Esophagus (tissue), 2 donors: ENCODE measurements at regions not wholly inside any gene's neighbourhood (a gene's known extent, or its start where the extent isn't known, plus 50 kb on each side); places are given as distances from the start of the nearest gene placed in this dataset.
A peak's percentile ranks its signal among the peaks of the same experiment; 100 is the strongest.

Experiments used
- H3K27ac ChIP-seq, 2 donors: one replicate each; pipeline ENCODE4 v1.5.1; 2013; ENCODE audit warnings: low read depth in 2 of 2, mild to moderate bottlenecking in 2 of 2, inconsistent platforms in 1 of 2, low read length in 1 of 2, moderate library complexity in 1 of 2
- H3K27me3 ChIP-seq, 2 donors: one replicate each; pipeline ENCODE4 v1.6.1; 2013; ENCODE audit warnings: low read length in 2 of 2, control low read depth in 1 of 2, mild to moderate bottlenecking in 1 of 2; ENCODE audit not compliant: insufficient read depth in 2 of 2, control insufficient read depth in 1 of 2
- H3K36me3 ChIP-seq, 2 donors: one replicate each; pipeline ENCODE4 v1.6.1; 2013; ENCODE audit warnings: low read length in 1 of 2; ENCODE audit not compliant: control insufficient read depth in 2 of 2, insufficient read depth in 2 of 2
- H3K4me1 ChIP-seq, 2 donors: one replicate each; pipeline ENCODE4 v1.6.1; 2013; ENCODE audit warnings: low read length in 1 of 2; ENCODE audit not compliant: control insufficient read depth in 2 of 2, insufficient read depth in 2 of 2
- H3K4me3 ChIP-seq, 2 donors: one replicate each; pipeline ENCODE4 v1.5.1; 2013; ENCODE audit warnings: low read length in 2 of 2, mild to moderate bottlenecking in 2 of 2, low read depth in 1 of 2, moderate library complexity in 1 of 2
- H3K9me3 ChIP-seq, 2 donors: one replicate each; pipeline ENCODE4 v1.6.1; 2013; ENCODE audit warnings: mild to moderate bottlenecking in 2 of 2, low read depth in 1 of 2, low read length in 1 of 2, moderate library complexity in 1 of 2; ENCODE audit not compliant: control insufficient read depth in 2 of 2, insufficient read depth in 1 of 2
- WGBS, 2 donors: extraction: QIAGEN DNeasy Blood & Tissue Kit; methylation state at CpG; one replicate each; pipeline ENCODE4 v1.1.7; 2013; 5-methylcytosine and 5-hydroxymethylcytosine counted together
- donor health status: healthy with polysubstance abuse.
- donor health status: Bipolar disorder and iron deficiency.

- Histone ChIP-seq H3K27me3 (no peaks in the 10 kb centered on the region), H3K4me1 (no peaks in the 10 kb centered on the region), H3K27ac (peak overlapping the region; percentile 29 to 66), H3K4me3 (no peak overlapping the region), H3K9me3 (no peaks in the 10 kb centered on the region), H3K36me3 (no peaks in the 10 kb centered on the region)
- WGBS, 2 donors, result 63 to 66% methylated on average over 9 of the region's 9 CpGs
These were observed 1042.8 kb upstream of the NR2F2 start for GRCh38 chr15:95287720-95288103.

- no peaks in the 10 kb centered on the region for H3K36me3 ChIP-seq
- WGBS, 2 donors, result 75 to 78% methylated on average over 1 of the region's 1 CpG
- H3K27me3 ChIP-seq, result no peaks in the 10 kb centered on the region
- H3K4me1 ChIP-seq, result no peaks in the 10 kb centered on the region
- no peaks in the 10 kb centered on the region for H3K9me3 ChIP-seq
- no peak overlapping the region for H3K27ac ChIP-seq
- H3K4me3 ChIP-seq, result no peak overlapping the region
These were observed 1041.9 kb upstream of the NR2F2 start for GRCh38 chr15:95288626-95289025.

- H3K36me3 ChIP-seq, result no peaks in the 10 kb centered on the region
- H3K27ac ChIP-seq, result no peak overlapping the region
- no peak overlapping the region for H3K4me3 ChIP-seq
- no peaks in the 10 kb centered on the region for H3K9me3 ChIP-seq
- WGBS, 2 donors, result 73 to 80% methylated on average over 12 of the region's 12 CpGs
- H3K4me1 ChIP-seq, result no peaks in the 10 kb centered on the region
- no peaks in the 10 kb centered on the region for H3K27me3 ChIP-seq
These were observed 1040.1 kb upstream of the NR2F2 start for GRCh38 chr15:95290176-95290974.

DNA sequence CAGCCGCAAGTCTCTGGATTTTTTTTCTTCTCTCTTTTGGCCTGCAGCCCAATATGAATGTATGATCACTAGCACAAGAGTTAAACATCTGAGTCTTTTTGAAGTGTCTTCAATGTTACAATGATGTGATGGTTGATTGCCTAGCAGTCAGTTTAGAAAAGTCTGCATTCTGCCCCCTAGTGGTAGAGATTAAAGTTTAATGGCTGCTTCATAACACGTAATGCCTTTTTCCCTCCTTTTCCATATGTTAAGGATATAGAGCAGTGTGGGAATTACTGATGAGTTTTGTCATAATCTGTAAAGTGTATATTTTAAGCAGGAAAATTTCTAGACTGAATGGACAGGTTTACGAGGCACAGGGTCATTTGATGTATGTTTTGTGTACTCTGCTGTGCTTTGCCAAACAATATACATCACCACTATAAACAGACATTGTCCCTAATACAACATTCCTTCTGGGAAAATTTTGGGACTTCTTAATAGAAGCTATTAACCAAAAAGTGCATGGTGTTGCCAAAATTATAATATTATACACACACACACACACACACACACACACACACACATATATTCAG, 1038.5 kb upstream of the NR2F2 start:
- no peaks in the 10 kb centered on the region for H3K4me1 ChIP-seq
- H3K4me3 ChIP-seq, result no peak overlapping the region
- no peaks in the 10 kb centered on the region for H3K9me3 ChIP-seq
- no peaks in the 10 kb centered on the region for H3K36me3 ChIP-seq
- 51 to 57% methylated on average over 3 of the region's 3 CpGs for WGBS, 2 donors
- H3K27ac ChIP-seq, result no peak overlapping the region
- H3K27me3 ChIP-seq, result no peaks in the 10 kb centered on the region

DNA sequence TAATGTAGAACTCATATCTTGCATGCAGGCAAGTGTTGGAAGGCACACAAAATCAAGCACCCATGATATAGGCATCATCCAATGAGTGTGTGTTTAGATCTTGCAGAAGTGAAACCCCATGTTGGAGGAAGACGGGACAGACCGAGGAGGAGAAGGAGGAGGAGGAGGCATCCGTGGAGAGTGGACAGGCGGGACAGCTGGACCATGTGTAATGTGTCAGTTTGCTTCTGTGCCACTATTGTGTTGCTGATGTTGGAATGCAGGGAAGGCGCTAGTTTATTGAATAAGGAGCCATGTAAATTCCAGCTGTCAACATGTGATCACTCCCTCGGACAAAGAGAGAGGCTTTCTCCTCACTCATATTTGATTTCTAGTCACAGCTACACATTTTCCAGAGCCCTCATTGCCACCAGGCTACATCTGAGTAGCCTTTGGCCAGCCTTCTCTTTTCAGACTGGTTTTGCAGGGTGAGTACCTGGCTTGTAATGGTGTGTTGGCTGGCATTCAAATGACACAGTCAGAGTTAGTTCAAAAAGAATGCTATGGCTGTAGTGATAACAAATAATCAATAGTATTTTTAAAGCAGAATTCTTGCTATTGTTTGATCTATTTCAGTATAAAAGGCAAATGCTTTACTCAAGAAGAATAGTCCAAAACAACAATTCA, 1037.6 kb upstream of the NR2F2 start:
- Histone ChIP-seq H3K4me3 (no peak overlapping the region), H3K27me3 (no peaks in the 10 kb centered on the region), H3K9me3 (no peaks in the 10 kb centered on the region), H3K4me1 (no peaks in the 10 kb centered on the region), H3K27ac (peak overlapping the region in 1 of 2 donors; percentile 11), H3K36me3 (no peaks in the 10 kb centered on the region)
- WGBS, 2 donors, result 51 to 54% methylated on average over 6 of the region's 6 CpGs

DNA sequence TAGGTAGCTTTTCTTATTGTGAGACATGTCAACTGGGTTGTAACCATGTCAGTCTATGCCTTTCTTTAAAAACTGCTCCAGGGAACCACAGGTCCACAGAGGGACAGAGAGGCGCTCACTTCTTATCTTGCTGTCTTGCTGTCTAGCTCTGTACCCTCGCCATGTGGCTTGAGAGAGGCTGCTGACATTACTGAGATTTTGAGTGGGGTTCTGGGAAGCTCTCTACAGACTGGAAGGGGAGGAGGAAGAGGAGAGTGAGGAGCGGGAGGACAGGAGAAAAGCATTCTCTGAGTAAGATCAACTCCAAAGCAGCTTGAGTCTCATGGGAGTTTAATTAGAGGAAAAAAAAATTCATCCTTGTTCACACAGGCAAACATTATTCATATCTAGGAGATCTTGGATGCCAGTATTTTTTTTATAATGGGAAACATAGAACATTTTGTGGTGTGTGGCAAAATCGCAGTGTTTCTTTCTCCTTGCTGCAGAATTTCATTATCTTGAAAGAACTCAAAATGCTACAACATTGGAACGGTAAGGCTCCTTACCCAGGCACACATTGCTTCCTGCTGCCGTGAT, 1037.0 kb upstream of the NR2F2 start:
- 78 to 79% methylated on average over 6 of the region's 6 CpGs for WGBS, 2 donors
- Histone ChIP-seq H3K4me3 (no peak overlapping the region), H3K4me1 (no peaks in the 10 kb centered on the region), H3K27ac (no peak overlapping the region), H3K9me3 (no peaks in the 10 kb centered on the region), H3K27me3 (no peaks in the 10 kb centered on the region), H3K36me3 (no peaks in the 10 kb centered on the region)

- Histone ChIP-seq H3K4me1 (no peaks in the 10 kb centered on the region), H3K27me3 (no peaks in the 10 kb centered on the region), H3K36me3 (no peaks in the 10 kb centered on the region), H3K4me3 (no peak overlapping the region), H3K9me3 (no peaks in the 10 kb centered on the region), H3K27ac (no peak overlapping the region)
- WGBS, 2 donors, result 55 to 62% methylated on average over 9 of the region's 9 CpGs
These were observed 1035.1 kb upstream of the NR2F2 start for GRCh38 chr15:95295363-95295762.

DNA sequence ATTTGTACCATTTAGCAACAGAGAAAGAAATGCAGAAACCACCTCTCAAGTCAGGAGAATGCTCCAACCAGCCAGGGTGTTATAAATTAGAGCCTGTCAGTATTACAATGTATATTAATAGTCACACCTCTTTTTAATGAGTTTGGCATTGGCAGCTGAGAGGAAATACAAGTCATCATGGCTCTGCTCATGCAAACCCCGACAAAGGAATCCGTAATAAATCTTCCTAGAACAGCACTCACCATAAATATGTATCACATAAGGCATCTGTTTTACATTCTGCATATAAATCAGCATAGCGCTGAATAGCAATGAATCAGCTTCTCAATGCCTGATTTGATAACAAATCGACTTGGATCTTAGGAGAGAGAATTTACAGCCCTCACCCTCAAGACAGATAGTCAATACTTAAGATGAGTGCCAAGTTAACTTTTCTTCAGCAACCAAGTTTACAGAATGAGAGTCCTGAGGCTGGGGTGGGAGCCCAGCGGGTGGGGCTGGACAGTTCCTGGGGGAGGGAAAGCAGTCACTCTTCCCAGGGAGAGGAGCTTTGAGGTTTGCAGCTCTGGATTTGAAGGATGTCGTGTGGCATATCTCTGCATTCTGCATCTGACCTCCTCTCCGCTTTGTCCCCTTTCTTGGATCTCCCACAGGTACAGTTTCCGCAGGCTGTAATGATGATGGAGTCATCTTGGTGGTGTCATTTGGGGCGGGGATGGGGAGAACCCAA, 1034.4 kb upstream of the NR2F2 start:
- 47% methylated on average over 9 of the region's 9 CpGs for WGBS, 2 donors

DNA sequence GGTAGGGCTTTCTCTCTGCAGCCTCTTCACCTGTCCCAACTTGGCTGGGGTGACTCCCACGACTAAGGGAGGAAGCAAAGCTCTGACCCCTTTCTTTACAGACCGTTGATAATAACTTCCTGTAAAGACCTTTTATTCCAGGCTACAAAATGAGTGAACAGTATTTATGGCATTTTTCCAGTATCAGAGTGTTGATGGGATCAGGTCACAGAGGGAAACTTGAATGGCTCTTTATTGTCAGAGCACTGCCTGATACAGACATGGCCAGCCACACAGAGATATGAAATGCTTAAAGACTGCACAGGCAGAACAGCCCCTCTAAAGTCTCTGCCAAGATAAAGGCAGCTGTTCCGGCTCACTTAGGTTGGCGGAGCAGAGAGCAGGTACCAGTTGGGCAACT, 1033.9 kb upstream of the NR2F2 start:
- Histone ChIP-seq H3K27me3 (no peaks in the 10 kb centered on the region), H3K9me3 (no peaks in the 10 kb centered on the region), H3K27ac (no peak overlapping the region), H3K36me3 (no peaks in the 10 kb centered on the region), H3K4me3 (no peak overlapping the region), H3K4me1 (no peaks in the 10 kb centered on the region)
- 29 to 37% methylated on average over 4 of the region's 4 CpGs for WGBS, 2 donors

More for the DNA sequence above, 1034.4 kb upstream of the NR2F2 start:
- Histone ChIP-seq H3K36me3 (no peaks in the 10 kb centered on the region), H3K27ac (no peak overlapping the region), H3K4me3 (no peak overlapping the region), H3K4me1 (no peaks in the 10 kb centered on the region), H3K9me3 (no peaks in the 10 kb centered on the region), H3K27me3 (no peaks in the 10 kb centered on the region)
